ENCODE measurements at regions not wholly inside any gene's neighbourhood (a gene's known extent, or its start where the extent isn't known, plus 50 kb on each side); places are given as distances from the start of the nearest gene placed in this dataset.

DNA sequence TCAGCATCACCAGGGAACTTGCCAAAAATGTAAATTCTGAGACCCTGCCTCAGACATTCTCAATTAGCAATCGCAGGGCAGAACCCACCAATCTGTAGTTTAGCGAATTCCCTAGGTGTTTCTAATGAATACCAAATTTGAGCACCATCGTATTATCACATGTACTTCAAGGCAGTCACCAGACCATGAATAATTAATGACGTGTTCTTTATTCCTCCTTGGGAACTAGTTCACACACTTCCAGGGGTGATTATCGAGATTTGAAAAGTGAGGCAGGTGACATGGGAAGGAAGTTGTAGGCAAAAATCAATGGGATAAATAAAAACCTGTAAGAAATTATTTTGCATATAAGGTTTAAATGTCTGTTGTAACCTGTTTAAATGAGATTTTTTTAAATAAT lies 102.5 kb upstream of the CRIM1 start:
- TF ChIP-seq, protein P1, sequence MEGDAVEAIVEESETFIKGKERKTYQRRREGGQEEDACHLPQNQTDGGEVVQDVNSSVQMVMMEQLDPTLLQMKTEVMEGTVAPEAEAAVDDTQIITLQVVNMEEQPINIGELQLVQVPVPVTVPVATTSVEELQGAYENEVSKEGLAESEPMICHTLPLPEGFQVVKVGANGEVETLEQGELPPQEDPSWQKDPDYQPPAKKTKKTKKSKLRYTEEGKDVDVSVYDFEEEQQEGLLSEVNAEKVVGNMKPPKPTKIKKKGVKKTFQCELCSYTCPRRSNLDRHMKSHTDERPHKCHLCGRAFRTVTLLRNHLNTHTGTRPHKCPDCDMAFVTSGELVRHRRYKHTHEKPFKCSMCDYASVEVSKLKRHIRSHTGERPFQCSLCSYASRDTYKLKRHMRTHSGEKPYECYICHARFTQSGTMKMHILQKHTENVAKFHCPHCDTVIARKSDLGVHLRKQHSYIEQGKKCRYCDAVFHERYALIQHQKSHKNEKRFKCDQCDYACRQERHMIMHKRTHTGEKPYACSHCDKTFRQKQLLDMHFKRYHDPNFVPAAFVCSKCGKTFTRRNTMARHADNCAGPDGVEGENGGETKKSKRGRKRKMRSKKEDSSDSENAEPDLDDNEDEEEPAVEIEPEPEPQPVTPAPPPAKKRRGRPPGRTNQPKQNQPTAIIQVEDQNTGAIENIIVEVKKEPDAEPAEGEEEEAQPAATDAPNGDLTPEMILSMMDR (IDR thresholded peaks at IDR 0.05; ENCODE audit: low read depth, low read length): no peak
- no peak for TF ChIP-seq EZH2phosphoT487 (IDR thresholded peaks at IDR 0.05; ENCODE audit: low read depth)

Measured in OCI-LY3 (cell line).